DMS79 treated with DMSO at 0.1 percent for 48 hours (cell line): ENCODE measurements at regions not wholly inside any gene's neighbourhood (a gene's known extent, or its start where the extent isn't known, plus 50 kb on each side); places are given as distances from the start of the nearest gene placed in this dataset.
A peak's percentile ranks its signal among the peaks of the same experiment; 100 is the strongest.
"Not testable (repeated sequence)": the region's sequence is repeated elsewhere in the genome, so short reads cannot be mapped to it uniquely, and the experiment has no call there.

ENCODE experiments used
- DNase-seq: peaks from one replicate; lab custom pipeline; 2025; lab: John Stamatoyannopoulos, UW

DNA sequence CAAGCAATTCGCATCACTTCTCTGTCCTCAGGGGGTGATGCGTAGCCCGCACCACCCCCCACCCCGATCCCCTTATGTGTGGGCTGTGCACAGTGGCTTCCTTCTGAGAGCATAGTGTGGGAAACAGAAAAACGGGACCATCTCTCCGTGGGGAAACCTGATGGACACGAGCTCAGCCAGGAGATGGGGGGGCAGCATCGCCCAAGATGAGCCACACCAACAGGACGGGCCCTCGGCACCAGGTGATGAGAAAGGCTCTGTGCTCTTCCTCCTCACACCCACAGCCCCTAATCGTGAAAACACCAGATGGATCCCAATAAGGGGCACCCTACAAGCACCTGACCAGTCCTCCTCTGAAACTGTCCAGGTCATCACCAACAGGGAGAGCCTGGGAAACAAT lies 153.6 kb downstream of the SHANK2 start:
- DNase-seq: no peak

- DNase-seq: no peak
Observed at GRCh38 chr11:71097506-71098240, 154.7 kb downstream of the SHANK2 start.

DNA sequence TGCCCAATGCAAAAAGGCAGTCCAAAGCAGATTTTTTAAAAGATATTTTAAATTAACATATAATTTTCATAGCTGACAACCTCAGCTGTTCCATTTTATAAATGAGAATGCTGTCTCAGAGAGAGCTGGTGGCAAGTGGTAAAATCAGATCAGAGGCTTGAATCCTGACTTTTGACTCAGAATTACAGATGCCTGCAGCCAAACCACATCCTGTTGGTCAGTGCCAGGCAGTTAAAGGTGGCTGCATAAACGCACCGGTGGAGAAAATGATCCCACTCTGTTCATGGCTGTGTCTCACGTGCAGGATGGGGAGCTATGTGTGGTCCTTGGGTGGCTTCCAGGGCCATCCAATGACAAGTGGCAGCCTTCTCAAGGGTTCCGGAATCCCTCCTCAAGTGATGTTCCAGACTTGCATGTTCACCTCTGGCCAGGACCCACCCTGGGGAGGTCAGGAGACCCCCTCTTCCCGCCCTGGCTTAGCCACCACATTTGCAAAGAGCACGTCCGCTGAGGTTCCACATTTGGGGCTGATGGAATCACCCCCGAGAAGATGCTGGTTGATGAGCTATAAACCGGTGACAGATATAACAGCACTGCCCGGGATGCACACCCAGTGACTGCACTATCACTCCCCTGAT lies 155.5 kb downstream of the SHANK2 start:
- DNase-seq: no peak

DNA sequence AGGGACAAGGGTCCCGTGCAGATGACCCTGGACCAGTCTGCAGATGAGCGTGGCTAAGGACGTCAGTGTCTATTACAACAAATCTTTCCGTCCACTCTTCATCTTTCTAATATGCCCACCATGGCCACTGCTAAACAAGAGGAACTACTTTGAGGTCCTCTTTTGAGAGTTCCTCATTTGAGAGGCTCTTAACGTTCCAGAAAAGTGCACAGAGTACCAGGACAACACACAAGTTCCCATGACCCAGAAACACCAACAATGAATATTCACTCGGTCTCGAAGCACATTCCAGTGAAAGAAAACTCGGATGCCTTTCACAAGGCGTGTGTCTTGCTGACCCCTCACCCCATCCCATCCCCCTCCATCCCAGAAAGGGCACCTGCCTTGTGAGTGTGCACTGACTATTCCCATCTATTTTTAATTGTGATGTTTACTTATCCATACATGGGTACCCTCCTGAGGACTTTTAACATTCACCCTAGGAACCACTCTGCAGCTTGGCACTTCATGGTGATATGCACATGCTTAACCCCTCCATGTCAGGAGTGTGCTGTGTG lies 157.0 kb downstream of the SHANK2 start:
- peak; percentile 93 for DNase-seq

GRCh38 chr11:71094296-71095077 lies 157.9 kb downstream of the SHANK2 start:
- peak; percentile 49 for DNase-seq

GRCh38 chr11:71093783-71094182 lies 158.6 kb downstream of the SHANK2 start:
- DNase-seq: no peak

DNA sequence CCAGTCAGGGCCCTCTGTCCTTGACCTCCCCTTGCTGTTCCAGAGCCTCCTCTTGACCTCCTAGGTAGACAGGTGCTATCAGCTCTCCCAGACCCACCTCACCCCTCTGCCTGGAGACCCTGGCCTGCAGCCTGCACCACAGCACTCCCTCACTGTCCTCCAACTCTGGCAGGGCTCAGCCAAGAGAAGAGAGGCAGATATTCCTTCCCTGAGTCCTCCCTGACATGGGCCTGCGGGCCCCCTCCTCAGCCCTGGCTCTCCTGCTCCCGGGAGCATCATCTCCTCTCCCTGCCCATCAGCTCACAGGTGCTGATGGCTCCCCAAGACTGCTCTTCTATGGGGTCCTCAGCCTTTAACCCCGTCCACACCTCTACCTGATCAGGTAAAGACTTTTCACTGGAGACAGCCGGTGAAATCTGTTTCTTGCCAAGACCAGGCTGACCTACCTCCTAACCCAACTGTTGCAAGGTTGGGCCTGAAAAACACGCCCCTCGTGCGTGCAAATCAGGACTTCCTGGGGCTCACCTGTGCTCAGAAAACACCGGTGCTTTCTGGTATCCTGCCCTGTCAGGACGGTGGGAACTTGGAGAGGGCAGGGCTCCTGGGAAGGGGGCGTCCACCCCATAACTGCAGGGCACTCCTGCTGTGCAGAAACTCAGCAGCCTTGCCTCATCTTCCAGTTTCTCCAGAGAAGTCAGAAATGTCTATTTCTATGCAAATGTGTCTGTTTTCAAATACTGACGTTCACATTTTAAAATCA lies 160.7 kb downstream of the SHANK2 start:
- DNase-seq: no peak

- no peak for DNase-seq
Observed at GRCh38 chr11:71089571-71089970, 162.8 kb downstream of the SHANK2 start.

- not testable (repeated sequence) for DNase-seq
Observed at GRCh38 chr11:71088314-71089215, 163.8 kb downstream of the SHANK2 start.

DNA sequence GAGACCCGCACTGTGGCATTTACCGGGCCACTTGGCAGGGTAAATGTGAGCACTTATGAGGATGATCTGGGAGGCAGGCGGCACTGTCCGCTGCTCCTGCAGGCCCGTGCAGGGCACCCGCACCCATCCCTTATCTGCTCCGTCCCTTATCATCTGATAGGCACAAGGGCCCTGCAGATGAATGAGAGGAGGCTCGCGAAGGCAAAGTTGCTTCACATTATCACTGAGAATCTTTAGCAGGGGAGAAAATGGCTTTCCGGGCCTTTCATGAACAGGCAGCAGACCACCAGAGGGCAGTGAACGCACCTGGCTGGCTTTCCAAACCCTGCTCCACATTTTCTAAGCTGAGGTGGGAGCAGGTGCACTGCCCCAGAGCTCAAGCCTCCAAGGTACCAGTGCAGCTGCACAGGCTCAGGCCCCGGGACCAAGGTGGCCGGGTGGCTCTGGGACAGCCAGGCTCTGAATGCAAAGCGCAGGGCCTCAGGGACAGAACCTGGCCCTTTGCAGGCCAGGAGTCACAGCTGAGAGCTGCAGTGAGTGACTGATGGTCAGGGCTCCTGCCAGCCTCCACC lies 165.6 kb downstream of the SHANK2 start:
- DNase-seq: peak; percentile 90

GRCh38 chr11:71084306-71085012 lies 167.9 kb downstream of the SHANK2 start:
- no peak for DNase-seq

DNA sequence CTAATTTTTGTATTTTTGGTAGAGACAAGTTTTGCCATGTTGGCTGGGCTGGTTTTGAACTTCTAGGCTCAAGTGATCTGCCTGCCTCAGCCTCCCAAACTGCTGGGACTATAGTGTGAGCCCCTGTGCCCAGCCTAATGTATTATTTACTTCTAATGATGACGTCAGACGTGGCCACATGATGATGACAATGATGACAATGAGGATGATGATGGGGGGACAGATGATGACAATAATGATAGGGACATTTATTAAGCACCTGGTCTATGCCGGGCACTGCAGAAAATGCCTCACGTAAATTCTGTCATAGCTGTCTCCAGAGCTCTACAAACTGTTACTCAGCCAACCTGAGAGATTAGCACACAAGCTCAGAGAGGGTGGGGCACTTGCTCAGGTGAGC lies 169.3 kb downstream of the SHANK2 start:
- DNase-seq: no peak

DNA sequence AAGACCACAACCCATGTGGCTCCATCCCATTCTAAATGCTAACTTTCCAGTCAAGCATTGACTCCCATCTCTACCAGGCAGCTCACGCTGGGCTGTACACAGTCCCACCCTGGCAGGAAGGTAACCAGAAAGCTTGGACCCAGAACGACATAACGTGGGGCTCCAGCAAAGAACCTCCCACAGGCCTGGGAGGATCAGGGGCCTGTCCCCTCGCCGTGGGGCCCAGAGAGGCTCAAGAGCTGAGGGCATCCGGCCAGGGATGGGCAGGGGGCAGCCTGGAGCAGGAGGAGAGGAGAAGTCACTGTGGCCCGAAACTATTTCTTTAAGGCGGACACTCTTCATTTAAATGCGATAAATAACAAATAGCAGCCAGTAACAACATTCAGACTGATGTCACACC lies 169.9 kb downstream of the SHANK2 start:
- DNase-seq: no peak

- DNase-seq: no peak
Observed at GRCh38 chr11:71081704-71082230, 170.6 kb downstream of the SHANK2 start.

- peak; percentile 96 for DNase-seq
Observed at GRCh38 chr11:71080239-71081097, 171.9 kb downstream of the SHANK2 start.

- DNase-seq: no peak
Observed at GRCh38 chr11:71079795-71080194, 172.6 kb downstream of the SHANK2 start.

DNA sequence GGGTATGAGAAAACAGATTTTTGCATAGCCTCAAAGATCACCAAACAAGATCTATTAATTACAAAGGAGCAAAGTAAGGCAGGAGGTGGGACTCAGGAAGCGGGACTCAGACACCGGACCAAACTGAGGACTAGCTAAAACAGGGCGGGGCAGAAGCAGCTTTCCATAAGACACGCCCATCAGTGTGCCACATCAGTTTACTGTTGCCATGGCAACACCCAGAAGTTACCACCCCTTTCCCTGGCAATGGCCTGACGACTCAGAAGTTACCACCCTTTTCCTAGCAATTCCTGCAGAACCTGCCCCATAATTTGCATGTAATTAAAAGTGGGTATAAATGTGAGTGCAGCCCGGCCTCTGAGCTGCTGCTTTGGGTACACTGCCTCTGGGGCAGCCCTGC lies 173.9 kb downstream of the SHANK2 start:
- no peak for DNase-seq

DNA sequence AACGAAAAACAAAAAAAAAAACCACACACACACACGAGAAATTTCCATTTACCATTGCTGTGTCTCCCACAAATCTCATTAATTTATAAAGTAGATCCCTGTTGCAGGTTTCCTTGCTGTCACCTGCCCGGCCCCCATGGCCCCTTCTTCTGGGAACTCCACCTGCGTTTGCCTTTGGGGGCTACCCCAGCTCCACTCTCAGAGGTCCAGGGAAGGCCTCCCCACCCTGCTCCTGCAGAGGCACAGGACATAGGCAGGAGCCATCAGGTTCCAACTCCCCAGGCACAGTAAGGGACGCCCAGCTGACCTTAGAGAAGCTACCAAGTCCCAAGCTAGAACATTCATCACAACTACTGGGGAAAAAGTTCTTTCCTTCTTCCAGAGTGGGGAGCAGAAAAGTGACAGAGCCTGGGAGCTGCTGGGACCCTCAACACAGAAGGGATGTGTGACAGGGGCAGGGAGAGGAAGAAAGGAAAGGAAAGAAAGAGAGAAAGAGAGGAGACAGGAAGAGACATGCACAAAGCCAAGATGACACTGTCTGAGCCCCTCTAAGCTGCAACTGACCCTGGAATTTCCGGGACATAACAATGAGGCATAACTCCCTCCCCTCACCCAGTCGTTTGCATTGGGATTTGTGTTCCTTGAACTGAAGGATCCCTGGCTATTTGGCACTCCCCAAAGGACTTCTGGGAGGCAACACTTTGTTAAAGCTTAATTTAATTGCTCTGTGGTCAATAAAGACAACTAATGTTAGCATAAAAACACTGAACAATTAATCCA lies 175.7 kb downstream of the SHANK2 start:
- no peak for DNase-seq
